ENCODE measurements at regions not wholly inside any gene's neighbourhood (a gene's known extent, or its start where the extent isn't known, plus 50 kb on each side); places are given as distances from the start of the nearest gene placed in this dataset.

DNA sequence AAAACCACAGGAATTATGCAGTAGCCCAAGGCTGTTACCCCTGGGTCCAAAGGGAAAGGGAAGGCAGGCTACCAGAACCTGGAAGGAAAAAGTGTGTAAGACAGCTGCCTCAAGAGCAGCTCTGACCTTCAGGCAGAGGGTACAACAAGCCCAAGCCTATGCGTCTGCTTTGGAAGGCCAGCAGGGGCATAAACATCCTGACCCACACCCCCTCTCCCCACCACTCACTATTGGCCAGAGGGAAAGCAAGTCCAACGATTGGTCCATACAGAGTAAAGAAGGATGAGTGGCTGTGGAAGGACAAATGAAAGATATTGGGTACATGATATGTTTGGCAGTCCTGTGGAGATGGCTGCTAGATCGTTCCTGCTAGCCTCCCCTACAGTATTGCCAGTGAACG is 227.6 kb upstream of the HNRNPA3 start:
- TF ChIP-seq, protein P1, sequence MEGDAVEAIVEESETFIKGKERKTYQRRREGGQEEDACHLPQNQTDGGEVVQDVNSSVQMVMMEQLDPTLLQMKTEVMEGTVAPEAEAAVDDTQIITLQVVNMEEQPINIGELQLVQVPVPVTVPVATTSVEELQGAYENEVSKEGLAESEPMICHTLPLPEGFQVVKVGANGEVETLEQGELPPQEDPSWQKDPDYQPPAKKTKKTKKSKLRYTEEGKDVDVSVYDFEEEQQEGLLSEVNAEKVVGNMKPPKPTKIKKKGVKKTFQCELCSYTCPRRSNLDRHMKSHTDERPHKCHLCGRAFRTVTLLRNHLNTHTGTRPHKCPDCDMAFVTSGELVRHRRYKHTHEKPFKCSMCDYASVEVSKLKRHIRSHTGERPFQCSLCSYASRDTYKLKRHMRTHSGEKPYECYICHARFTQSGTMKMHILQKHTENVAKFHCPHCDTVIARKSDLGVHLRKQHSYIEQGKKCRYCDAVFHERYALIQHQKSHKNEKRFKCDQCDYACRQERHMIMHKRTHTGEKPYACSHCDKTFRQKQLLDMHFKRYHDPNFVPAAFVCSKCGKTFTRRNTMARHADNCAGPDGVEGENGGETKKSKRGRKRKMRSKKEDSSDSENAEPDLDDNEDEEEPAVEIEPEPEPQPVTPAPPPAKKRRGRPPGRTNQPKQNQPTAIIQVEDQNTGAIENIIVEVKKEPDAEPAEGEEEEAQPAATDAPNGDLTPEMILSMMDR (IDR thresholded peaks at IDR 0.05), result no peak
- Histone ChIP-seq H3K27me3 (no peaks in the 10 kb centered on the region), H3K9me3 (no peaks in the 10 kb centered on the region), H3K36me3 (no peaks in the 10 kb centered on the region), H3K4me3 (no peak overlapping the region), H3K4me1 (no peaks in the 10 kb centered on the region), H3K27ac (no peak overlapping the region)
- intact Hi-C loops (cut with DNase I), result no loop called here
- DNase-seq (no peak), ATAC-seq (no peak)

DNA sequence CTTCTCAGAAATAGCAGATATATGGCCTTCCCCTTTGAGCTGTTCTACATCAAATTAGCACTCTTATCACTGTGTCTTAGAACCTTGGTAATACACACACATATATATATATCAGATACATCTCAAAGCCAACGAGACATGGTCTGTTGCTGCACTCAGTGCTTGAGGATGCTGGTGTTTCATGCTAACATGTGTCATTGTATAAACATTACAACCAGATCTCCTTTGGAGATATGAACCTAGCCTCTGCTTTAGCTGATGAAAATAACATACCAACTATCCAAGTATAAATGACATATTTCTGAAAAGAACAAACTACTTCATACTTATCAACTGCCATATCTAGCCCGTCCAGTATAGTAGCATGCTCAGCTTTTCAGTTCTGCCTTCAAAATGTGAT is 226.7 kb upstream of the HNRNPA3 start:
- no peak overlapping the region for H3K27ac ChIP-seq
- no peaks in the 10 kb centered on the region for H3K4me1 ChIP-seq
- H3K27me3 ChIP-seq, result no peaks in the 10 kb centered on the region
- DNase-seq (no peak), ATAC-seq (no peak)
- intact Hi-C loops (cut with DNase I), result no loop called here
- H3K36me3 ChIP-seq, result no peaks in the 10 kb centered on the region
- no peak overlapping the region for H3K4me3 ChIP-seq
- TF ChIP-seq, protein P1 (IDR thresholded peaks at IDR 0.05), result no peak
- H3K9me3 ChIP-seq, result no peaks in the 10 kb centered on the region

DNA sequence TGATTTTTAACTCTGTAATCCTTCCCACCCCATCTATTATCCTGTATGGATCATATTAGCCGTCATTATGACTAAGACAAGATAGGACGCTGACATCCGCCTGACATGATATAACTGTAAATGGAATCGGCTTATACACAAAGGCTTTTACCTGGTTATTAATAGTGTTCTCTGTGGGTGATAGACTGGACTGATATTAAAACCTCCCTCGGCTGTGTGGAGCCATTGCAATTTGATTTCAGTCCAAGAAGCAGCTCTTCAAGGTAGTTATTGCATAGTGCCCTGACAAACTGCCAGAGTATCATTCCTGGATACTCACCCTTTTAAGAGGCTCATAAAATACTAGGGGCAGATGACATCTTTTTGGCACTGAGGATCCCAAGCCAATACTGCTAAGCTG is 226.1 kb upstream of the HNRNPA3 start:
- H3K27me3 ChIP-seq, result no peaks in the 10 kb centered on the region
- intact Hi-C loops (cut with DNase I), result no loop called here
- no peaks in the 10 kb centered on the region for H3K9me3 ChIP-seq
- TF ChIP-seq, protein P1 (IDR thresholded peaks at IDR 0.05), result no peak
- H3K4me1 ChIP-seq, result no peaks in the 10 kb centered on the region
- no peaks in the 10 kb centered on the region for H3K36me3 ChIP-seq
- ATAC-seq (no peak), DNase-seq (no peak)
- no peak overlapping the region for H3K27ac ChIP-seq
- no peak overlapping the region for H3K4me3 ChIP-seq

DNA sequence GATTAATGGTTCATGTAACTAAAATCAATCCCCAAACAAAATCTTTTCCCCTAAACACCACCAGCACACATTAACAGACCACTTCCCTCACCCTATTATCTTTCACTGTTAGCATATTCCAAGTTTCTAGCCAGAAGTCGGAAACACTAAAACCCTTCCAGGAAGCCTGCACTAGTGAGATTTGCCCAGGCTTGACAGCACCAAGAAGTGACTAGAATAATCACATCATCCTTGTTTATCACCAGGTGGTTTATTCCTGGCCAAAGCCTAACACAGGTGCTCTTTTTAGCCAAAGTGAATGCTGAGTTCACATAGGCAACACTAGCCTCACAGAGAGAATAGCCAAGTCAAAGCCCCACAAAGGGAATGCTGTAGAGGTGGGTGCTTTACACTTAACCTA is 221.2 kb upstream of the HNRNPA3 start:
- intact Hi-C loops (cut with DNase I), result no loop called here
- no peaks in the 10 kb centered on the region for H3K36me3 ChIP-seq
- ATAC-seq, result no peak
- no peaks in the 10 kb centered on the region for H3K4me1 ChIP-seq
- no peaks in the 10 kb centered on the region for H3K27me3 ChIP-seq
- H3K27ac ChIP-seq, result no peak overlapping the region
- no peak overlapping the region for H3K4me3 ChIP-seq
- H3K9me3 ChIP-seq, result no peaks in the 10 kb centered on the region
- DNase-seq, result no peak
- TF ChIP-seq, protein P1 (IDR thresholded peaks at IDR 0.05), result no peak

DNA sequence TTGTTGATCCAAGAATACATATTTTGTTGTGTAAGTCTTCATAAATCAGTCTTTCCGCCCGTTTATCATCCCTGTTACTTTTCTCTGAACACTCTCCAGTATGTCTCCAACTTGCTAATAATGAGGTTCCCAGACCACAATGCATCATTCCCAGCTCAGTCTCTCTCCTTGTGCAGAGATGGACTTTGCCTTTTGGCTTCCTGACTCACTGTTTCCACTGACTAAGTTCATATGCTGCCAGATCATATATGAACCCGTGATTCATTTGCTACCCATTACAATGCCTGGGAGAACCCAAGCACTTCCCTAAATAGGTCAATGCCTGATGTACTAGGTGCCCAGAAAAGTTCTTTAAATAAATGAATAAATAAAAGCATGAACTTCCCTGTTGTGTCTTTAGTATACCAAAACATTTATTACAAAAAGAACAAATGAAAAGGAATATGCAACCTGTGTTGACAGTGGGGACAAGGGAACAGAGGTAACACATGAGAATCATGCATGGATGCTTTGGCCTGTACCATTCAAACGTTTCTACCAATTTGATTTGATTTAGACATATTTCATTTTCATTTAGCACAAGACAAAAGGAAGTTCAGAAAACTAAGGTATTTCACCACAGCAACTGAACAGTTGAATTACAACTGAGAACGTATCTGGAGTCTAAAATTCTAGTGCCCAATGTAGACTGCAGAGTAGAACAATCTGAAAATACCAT is 215.4 kb upstream of the HNRNPA3 start:
- intact Hi-C loops (cut with DNase I), result no loop called here
- no peaks in the 10 kb centered on the region for H3K9me3 ChIP-seq
- H3K4me1 ChIP-seq, result no peaks in the 10 kb centered on the region
- DNase-seq, result no peak
- ATAC-seq, result peak; percentile 10
- H3K27ac ChIP-seq, result no peak overlapping the region
- no peaks in the 10 kb centered on the region for H3K36me3 ChIP-seq
- no peak overlapping the region for H3K4me3 ChIP-seq
- TF ChIP-seq, protein P1 (IDR thresholded peaks at IDR 0.05), result no peak
- no peaks in the 10 kb centered on the region for H3K27me3 ChIP-seq

DNA sequence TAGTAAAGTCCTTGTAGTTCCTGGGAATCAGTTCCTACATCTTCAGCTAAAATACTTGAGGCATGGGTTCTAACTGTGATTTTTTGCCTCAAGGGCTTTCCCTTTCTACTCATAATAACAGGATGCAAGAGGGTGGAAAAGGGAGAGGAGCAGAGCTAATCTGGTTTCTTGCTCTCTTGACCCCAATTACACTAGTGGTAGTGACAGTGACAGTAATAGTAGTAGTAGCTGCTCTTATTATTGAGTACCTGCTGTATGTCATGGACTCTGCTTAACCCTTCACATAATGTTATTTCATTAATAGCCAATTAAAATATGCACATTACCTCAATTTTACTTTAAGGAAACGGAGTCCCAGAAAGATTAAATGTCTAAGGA is 214.8 kb upstream of the HNRNPA3 start:
- DNase-seq (no peak), ATAC-seq (no peak)
- Histone ChIP-seq H3K36me3 (no peaks in the 10 kb centered on the region), H3K27ac (no peak overlapping the region), H3K27me3 (no peaks in the 10 kb centered on the region), H3K9me3 (no peaks in the 10 kb centered on the region), H3K4me1 (no peaks in the 10 kb centered on the region), H3K4me3 (no peak overlapping the region)
- intact Hi-C loops (cut with DNase I), result no loop called here
- TF ChIP-seq, protein P1 (IDR thresholded peaks at IDR 0.05), result no peak

All from upper lobe of right lung (tissue), 1 donor.